ENCODE measurements at regions not wholly inside any gene's neighbourhood (a gene's known extent, or its start where the extent isn't known, plus 50 kb on each side); places are given as distances from the start of the nearest gene placed in this dataset.

DNA sequence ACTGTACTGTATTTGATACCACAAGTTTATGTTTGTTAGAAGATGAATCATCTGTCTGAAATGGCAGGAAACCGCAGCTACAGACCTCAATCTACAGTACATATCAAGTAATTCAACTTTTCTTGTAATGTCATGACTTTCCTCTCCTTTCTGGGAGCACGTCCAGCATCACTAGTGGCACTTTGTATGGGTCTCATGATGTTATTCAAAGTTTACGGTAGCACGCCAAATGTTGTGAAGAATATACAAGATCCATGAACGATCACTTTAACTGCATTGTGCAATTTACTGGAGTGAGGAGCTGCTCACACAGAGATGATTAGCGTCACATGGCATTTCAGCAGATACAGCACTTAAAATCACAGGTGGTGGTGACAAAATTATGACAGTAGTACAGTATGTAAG lies 257.8 kb upstream of the GNAI1 start:
- no peak for DNase-seq (ENCODE audit: low read depth in 2 of 2, low spot score in 1 of 2)

- DNase-seq (ENCODE audit: low read depth in 2 of 2, low spot score in 1 of 2), result no peak
These were observed 259.8 kb upstream of the GNAI1 start for GRCh38 chr7:79874797-79875196.

DNA sequence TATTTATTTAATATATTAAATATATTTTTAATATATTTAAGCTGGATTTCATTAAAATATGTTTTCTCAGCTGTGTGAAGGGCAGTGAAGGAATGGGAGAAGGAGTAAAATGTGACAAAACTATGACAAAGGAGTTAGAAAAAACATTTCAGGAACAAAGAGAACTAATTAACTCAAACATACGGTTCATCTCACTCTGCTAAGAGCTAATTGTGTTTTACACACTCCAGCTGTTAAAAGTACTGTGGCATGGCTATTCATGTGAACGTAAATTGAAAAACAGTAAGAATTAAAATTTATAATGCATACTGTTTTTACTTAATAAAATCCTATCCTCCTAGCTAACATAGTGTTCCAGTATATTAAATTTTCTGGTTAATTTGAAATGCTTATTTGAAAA lies 262.5 kb upstream of the GNAI1 start:
- no peak for DNase-seq (ENCODE audit: low read depth in 2 of 2, low spot score in 1 of 2)

DNA sequence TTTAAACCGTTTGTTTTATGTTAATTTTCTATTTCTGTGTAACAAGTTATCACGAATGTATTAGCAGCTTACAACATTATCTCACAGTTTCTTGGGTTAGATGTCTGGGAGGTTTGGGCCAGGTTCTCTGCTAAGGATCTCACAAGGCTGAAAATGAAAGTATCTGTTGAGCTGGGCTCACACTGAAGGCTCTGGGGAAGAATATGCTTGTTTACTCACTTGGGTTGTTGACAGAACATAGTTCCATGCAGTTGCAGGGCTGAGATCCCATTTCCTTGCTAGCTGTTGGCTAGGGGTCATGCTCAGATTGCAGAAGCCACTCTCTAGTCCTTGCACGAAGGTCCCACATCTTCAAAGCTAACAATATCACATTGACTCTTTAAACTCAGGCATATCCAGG lies 266.6 kb upstream of the GNAI1 start:
- no peak for DNase-seq (ENCODE audit: low read depth in 2 of 2, low spot score in 1 of 2)

DNA sequence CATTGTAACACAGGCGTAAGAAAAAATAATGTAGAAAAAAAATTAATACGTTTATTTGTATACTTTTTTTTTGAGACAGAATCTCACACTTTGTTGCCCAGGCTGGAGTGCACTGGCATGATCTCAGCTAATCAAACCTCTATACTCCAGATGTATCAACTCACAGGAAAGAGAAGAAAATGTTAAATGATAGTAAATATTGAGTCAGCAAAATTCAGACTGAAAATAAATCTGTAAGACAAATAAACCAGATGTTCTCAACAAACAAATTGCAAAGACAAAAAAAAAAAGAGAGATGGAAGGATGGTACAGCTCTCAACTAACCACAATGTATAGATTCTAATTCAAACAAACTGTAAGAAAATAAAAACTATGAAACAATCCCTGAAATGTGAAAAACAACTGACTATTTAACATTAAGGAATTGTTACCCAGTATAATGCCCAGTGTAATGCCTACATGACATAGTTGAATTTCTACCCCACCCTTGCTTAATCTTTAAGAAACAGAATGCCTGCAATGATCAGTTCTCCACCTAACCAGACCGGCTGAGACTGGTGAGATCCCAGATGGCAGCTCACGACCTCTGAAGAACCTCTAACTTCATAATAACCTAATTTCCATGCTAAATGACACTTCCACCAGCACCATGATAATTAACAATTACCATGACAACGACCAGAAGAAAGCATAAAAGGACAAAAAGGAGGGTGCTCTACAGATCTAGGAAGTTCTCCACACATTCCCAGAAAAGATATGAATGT lies 272.0 kb upstream of the GNAI1 start:
- DNase-seq (ENCODE audit: low read depth in 2 of 2, low spot score in 1 of 2), result no peak

GRCh38 chr7:79855172-79855571 lies 279.5 kb upstream of the GNAI1 start:
- DNase-seq (ENCODE audit: low read depth in 2 of 2, low spot score in 1 of 2), result no peak

DNA sequence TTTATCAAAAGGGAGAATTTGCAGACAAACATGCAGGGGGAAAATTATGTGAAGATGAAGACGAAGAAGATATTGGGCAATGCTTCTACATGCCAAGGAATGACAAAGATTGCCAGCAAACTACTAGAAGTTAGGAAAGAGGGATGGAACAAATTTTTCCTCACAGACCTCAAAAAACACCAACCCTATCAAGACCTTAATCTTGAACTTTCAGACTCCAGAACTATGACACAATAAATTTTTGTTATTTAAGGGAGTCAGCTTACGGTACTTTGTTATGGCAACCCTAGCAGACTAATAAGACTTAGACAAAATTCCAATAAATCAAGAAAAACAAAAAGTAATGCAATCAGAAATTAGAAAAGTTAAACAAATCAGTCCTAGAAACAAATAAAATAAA lies 280.0 kb upstream of the GNAI1 start:
- no peak for DNase-seq (ENCODE audit: low read depth in 2 of 2, low spot score in 1 of 2)

GRCh38 chr7:79837915-79838314 lies 296.7 kb upstream of the GNAI1 start:
- DNase-seq (ENCODE audit: low read depth in 2 of 2, low spot score in 1 of 2), result no peak

DNA sequence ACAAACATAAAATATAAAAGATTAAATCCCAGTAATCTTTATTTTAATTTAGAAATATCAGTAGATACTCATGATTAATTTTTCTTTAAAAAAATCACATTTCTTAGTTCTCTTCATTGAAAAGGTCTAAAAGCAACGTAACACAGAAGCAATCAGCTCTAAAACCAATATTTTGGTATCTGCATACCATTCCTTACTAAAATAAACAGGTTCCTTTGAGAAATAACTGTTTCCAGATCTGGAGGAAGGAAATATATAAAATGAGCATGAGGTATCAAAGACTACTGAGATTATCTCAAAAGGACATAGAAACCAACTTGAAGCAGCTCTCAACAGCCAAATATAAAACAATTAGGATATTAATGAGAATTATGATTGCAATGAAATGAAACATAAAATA lies 301.0 kb upstream of the GNAI1 start:
- no peak for DNase-seq (ENCODE audit: low read depth in 2 of 2, low spot score in 1 of 2)

DNA sequence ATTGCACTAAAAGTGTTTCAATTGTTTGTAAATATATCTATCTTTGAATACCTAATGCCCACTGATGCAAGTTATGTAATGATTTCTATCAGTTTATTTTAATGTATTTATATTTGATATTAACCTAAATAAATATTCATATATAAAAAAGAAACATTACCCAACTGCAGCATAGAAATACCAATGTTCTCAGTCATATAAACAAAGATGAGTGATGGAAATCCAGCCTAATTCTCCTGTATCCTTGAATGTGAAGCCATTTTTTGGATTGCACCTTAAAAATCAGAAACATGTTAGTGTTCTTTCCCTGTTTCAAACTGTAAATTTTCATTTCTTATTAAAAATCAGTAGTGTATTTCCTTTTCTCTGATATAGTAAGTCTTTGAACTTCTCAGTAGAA lies 305.8 kb upstream of the GNAI1 start:
- DNase-seq (ENCODE audit: low read depth in 2 of 2, low spot score in 1 of 2), result no peak

- no peak for DNase-seq (ENCODE audit: low read depth in 2 of 2, low spot score in 1 of 2)
These were observed 311.2 kb upstream of the GNAI1 start for GRCh38 chr7:79823246-79823951.

DNA sequence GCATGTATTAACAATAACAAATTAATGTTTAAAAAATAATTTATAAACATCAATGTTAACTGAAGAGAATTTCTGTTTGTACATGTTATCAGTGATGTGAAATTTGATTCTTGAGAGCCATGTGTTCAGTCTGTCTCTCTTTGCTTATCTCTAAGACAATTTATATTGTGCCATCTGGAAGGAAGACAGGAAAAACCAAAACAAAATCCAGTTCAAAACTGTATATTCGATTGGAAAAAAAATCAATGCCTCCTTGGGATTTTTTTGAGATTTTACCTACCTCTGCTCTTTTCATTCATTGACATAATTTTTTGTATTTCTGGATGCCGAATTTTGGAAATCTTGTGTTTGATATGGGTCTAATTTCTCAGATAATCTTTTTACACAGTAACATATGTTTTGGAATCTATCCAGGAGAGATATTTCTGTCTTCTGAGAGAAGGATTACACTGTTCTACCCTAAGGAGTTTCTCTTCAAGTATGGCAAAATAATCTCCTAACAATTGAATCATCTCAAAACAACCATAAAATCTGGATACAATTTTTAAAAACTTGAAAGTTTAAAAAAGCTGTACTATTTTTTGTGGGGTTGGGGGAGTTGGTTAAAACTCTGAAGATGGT lies 311.9 kb upstream of the GNAI1 start:
- no peak for DNase-seq (ENCODE audit: low read depth in 2 of 2, low spot score in 1 of 2)

DNA sequence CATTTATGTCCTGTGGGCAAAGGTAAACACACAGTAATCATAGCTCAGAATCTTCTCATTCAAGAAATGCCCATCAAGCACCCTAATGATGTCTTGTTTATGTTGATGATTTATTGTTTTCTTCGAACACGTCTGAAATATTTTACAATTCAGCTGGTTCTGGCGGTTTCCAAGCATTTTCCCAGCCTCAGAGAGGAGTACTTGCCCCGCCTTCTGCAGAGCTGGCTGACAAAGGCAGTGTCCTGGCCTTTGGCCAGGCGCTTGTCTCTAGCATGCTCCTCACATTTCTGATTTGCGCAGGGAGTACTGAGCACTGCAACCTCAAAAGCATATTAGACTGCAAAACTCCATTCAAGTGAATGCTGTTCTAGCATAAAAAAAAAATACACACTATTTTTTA lies 314.2 kb upstream of the GNAI1 start:
- DNase-seq (ENCODE audit: low read depth in 2 of 2, low spot score in 1 of 2), result no peak

GRCh38 chr7:79810916-79811315 lies 323.7 kb upstream of the GNAI1 start:
- DNase-seq (ENCODE audit: low read depth in 2 of 2, low spot score in 1 of 2), result no peak

DNA sequence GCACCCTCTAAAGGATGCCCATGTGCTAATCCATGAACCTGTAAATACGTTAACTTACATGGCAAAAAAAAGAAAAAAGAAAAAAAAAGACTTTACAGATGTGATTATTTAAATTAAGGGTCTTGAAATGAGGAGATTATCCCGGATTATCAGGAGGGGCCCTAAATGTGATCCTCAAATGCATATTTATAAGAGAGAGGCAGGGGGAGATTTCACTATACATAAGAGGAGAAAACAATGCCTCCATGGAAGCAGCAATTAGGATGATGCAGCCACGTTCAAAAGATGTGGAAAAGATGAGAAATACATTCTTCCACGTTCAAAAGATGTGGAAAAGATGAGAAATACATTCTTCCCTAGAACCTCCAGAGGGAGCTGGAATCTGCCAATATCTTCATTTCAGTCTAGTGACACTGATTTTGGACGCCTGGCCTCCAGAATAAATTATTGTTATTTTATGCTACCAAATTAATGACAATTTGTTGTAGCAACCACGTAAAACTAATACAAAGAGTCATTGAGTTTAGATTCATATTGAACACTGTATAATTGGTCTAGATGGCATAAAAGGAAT lies 328.4 kb upstream of the GNAI1 start:
- DNase-seq (ENCODE audit: low read depth in 2 of 2, low spot score in 1 of 2), result no peak

DNA sequence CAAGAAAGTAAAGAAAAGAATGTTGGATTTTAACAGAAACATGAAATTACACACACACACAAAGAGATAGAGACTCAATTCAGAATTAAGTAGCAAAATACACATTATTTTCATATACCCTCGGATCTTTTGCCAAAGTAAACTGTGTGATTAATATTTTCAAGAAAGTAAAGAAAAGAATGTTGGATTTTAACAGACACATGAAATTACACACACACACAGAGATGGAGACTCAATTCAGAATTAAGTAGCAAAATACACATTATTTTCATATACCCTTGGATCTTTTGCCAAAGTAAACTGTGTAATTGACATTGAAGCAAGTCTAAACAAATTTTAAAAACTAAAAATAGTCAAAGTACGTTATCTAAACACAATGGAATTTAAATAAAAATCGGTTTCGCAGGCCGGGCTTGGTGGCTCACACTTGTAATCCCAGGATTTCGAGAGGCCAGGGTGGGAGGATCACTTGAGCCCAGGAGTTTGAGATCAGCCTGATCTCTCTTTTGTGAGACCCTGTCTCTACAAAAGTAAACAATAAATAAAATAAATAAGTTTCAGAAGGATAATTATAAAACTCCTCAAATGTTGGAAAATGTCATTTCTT lies 337.3 kb upstream of the MAGI2 start:
- DNase-seq (ENCODE audit: low read depth in 2 of 2, low spot score in 1 of 2), result no peak

GRCh38 chr7:79789584-79790345 lies 336.3 kb upstream of the MAGI2 start:
- no peak for DNase-seq (ENCODE audit: low read depth in 2 of 2, low spot score in 1 of 2)

GRCh38 chr7:79787623-79788022 lies 334.2 kb upstream of the MAGI2 start:
- DNase-seq (ENCODE audit: low read depth in 2 of 2, low spot score in 1 of 2), result no peak

GRCh38 chr7:79787096-79787495 lies 333.6 kb upstream of the MAGI2 start:
- no peak for DNase-seq (ENCODE audit: low read depth in 2 of 2, low spot score in 1 of 2)

DNA sequence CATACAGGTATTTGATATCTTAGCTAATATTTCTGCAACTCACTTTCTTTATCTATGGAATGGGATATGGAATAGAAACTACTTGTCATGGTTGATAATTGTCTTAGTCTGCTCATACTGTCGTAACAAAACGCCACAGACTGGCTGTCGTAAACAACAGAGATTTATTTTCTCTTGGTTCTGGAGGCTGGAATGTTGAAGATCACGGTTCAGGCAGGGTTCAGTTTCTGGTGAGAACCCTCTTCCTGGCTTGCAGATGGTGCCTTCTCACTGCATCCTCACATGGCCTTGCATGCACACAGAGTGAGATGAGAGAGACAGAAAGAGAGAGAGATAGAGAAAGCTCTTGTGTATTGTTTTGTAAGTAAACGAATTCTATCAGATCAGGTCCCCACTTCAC lies 332.7 kb upstream of the MAGI2 start:
- DNase-seq (ENCODE audit: low read depth in 2 of 2, low spot score in 1 of 2), result no peak

- no peak for DNase-seq (ENCODE audit: low read depth in 2 of 2, low spot score in 1 of 2)
These were observed 332.1 kb upstream of the MAGI2 start for GRCh38 chr7:79785556-79785955.

Measured in stimulated activated CD8-positive, alpha-beta memory T cell treated with anti-CD3 and anti-CD28 coated beads, Interleukin-4, amount 100 ng/mL, for 1 hour (primary cell).